ENCODE measurements at regions not wholly inside any gene's neighbourhood (a gene's known extent, or its start where the extent isn't known, plus 50 kb on each side); places are given as distances from the start of the nearest gene placed in this dataset.

DNA sequence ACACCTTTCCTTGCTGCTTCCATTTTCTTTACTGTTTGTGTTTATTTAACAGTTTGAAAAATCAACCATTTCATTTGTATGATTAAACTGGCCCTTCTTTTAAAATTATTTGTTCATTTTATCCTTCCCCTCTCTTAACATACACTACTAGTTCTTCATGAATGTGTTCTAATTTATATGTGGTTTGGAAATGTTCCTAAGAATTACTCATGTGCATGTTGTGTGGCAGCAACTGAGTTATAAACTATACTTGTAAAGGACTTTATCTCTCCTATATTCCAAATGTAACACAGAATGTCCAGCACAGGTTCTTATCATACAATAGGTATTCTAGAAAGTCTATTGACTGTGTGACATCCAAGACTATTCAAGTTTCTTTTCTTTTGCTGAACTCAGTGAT is 358.2 kb upstream of the MEF2C start:
- no peak for DNase-seq

DNA sequence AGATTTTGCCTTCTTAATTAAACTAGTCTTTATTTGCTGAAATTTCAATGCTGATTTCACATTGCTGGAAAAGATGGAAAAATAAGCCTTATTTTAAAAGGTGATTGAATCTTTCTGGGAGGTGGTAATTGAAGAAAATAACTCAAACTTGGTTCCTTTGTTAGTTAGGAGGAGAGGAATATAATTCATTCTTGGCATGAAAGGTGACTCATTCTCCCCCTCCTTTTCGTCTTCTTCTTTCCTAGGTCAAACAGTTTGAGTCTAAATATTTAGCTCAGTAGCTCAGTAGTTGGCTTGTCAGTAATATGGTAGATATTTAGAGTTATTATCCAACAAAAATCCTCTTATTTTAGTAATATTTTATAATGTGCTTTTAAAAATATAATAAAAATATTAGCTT is 353.9 kb upstream of the MEF2C start:
- no peak for DNase-seq

DNA sequence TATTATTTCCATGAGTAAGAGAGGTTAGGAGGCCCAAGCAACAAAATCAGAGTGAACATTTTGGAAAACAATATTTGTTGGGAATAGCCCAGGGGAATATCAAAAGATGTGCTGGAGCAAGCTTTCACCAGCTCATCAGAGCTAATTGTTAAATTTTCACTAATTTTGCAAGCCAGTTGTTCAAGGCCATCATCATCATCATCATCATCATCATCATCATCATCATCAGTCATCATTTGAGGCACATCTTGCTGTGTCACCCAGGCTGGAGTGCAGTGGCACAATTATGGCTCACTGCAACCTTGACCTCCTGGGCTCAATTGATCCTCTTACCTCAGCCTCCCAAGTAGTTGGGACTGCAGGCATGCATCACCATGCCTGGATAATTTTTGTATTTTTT is 350.5 kb upstream of the MEF2C start:
- no peak for DNase-seq

DNA sequence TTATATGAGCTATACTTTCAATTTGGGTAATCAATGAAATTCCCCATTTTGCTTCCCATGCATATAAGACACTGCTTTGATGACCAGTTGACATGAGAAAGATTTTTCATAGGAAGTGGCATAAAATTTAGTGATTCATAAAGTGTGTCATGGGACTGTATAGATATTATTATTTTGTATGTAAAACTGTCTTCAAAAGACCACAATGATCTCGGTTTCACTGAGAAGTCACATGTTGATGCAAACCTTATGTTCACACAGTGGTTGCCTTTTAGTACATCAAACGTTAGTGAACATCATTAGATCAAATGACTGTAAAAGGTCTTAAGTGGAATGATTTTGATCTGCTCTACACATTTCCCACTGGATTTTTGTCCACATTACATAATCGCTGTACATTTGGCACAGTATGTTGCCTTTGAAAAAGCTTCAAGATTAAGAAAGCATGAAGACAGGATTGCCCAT is 349.2 kb upstream of the MEF2C start:
- DNase-seq: no peak

DNA sequence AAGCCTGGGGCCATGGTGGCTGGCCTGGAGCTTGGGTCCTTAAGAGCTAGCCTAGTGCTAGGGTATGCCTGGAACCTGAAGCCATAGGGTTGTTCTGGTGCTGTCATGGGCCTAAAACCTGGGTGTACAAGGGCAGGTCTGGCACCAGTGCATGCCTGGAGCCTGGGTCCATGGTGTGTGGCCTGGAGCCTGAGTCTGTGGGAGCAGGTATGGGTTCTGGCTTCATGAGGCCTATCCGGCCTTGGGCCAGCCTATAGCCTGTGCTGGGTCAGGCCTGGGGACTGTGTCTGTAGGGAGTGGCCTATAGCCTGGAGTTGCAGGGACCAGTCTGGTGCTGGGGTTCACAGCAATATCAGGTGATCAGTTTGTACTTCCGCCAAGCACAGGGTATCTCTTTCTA is 347.2 kb upstream of the MEF2C start:
- DNase-seq: no peak

DNA sequence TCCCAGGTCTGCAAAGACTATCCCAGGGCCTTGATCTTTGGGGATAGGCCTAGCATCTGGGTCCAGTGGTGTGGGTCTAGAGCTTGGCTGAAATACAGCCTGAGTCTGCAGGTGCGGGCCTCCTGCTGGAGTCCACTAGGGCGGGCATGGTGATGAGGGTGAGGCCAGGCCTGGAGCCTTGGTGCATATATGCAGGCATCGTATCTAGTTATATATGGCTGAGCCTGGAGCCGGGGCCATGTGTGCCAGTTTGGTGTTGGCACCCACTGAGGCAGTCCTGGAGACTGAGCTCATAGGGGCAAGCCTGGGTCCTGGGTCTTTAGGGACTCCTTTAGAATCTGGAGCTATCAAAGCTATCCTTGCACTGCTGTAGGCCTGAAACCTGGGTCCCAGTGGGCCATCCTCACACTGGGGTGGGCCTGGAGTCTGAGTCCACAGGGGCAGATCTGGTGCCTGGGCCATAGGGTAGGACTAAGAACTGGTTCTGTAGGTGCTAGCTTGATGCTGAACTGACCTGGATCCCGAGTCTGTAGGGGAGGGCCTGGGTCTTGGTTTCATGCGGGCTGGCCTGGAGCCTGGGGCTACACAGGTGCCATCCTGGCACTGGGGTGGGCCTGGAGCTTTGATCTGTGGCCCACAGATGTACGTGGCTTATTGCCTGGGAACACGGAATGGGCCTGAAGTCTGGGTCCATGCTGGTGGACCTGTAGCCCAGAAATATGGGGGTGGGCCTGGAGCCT is 346.5 kb upstream of the MEF2C start:
- no peak for DNase-seq

DNA sequence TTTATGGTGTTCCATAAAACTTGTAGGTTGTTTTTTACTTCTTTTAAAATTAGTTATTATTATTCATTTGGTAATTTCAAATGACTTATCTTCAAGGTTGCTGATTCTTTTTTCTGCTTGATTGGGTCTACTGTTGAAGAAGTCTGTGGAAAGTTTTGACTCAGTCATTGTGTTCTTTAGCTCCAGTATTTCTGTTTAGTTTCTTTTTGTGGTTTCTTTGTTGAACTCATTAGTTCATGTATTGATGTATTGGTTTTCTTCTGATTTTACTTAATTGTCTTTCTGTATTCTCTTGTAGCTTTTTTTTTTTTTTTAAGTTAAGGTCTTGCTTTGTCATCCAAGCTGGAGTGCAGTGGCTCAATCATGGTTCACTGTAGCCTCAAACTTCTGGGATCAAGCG is 345.4 kb upstream of the MEF2C start:
- DNase-seq: no peak

DNA sequence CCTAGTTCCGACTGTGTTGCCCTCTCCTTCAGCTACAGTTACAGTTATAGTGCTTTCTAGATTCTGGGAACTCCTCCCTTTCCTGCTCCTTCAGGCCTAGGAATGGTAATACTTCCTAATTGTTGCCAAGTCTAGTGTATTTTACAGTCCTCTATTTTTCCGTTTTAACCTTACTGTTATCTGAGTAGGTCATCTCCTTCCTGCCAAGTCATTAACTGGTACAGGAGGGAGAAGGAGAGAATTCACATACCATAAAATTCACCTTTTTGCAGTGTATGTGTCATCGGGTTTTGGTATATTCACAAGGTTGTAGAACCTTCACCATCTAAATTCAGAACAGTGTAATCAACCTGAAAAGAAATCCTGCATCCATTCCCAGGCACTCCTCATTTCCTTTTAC is 335.4 kb upstream of the MEF2C start:
- no peak for DNase-seq

DNA sequence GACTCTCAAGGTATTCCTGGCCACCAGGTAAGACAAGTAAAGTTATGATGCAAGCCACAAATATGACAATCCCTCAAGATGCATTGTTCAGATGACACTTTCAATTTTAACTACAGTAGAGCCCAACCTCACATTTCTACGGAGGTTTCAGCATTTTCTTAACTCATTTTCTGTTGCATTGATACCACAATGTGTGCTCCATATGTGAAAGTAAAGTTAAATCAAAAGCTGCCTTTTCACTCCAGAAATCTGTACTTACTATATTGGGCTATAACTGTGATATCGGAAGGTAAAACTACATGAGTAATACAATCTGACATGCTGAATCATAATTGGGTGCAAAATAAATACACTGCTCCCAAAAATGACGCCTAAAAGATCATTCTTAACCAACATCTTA is 333.6 kb upstream of the MEF2C start:
- no peak for DNase-seq

DNA sequence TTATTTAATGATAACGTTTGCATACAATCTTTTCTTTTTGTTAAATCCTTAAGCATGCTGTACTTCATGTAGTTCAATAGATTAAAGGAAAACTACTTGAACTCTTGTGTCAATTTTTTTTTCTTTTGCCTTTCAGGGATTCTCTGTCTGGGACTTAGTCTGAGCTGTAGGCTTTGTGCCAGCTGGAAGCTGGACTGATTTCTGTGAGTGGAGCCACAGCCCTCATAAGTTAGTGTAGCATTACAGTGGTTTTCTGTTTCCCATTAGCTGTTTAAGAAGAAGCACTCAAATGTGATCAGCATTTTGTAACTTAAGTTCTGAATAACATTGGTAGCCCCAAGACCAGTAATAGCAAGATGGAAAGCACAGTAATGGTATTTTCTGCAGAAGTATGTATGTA is 330.6 kb upstream of the MEF2C start:
- DNase-seq: no peak

DNA sequence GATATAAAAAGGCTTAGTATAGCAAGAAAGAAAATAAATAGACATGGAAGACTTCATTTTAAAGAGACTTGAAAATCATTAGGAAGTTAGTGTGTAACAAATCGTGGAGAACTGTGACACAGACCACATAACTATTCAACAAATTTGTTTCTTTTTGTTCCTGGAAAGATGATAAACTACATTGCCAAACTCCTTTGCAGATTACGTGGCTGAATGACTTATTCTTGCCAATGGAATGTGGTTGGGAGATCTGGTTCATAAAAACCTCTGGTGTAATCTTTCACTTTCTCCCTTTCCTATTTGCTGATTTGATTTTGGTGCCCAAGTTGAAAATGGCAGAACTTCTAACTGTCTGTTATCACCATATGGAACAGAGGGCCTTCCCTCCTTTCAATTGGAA is 328.9 kb upstream of the MEF2C start:
- no peak for DNase-seq

DNA sequence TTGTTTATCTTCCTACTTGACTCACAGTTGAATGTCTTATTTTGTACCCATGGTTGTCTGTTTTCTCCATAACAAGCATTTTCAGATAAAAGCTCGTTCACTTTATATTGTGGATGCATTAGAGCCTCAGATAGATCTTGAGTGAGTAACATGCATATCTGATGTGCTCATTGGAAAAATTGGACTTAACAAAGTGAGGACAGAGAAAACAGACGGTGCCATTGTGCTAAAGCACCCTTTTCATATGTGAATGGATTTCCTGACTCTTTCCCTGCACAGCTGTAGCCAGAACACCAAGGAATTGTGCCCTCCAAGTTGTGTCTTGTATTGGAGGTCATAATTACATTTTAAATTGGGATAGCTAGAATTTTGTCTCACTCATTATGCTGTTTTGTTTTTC is 325.8 kb upstream of the MEF2C start:
- DNase-seq: no peak

DNA sequence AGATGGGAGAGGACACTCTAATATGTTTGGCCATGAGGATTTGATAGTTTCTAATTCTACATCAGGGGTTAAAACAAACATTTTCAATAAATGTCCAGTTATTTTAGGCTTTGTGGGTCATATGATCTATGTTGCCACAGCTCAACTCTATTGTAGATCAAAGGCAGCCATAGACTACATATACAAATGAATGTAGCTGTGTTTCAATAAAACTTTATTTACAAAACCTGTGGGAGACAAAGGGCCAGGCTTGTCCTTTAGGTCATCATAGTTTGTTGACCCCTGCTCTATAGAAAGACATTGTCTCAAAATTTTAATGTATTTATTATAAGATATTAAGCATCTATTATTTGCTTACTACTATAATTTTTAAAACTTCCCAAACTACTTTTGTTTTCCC is 325.4 kb upstream of the MEF2C start:
- no peak for DNase-seq

DNA sequence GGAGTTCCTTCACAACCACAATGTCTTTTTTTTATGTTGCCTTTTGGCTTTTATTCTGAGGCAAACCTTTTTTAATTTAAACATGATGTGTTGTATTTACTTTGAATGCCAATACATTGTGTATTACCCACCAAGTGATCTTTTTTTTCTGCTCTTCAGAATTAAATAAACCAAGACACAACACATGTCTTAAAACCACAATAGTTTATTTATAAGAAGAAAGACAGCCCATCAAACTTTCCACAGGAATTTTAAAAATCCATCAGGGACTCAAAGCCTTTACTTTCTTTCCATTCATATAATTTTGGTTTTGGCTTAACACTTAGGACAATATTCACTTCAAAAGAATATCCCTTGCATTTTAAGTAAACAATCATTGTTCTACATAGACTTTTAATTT is 321.8 kb upstream of the MEF2C start:
- no peak for DNase-seq

DNA sequence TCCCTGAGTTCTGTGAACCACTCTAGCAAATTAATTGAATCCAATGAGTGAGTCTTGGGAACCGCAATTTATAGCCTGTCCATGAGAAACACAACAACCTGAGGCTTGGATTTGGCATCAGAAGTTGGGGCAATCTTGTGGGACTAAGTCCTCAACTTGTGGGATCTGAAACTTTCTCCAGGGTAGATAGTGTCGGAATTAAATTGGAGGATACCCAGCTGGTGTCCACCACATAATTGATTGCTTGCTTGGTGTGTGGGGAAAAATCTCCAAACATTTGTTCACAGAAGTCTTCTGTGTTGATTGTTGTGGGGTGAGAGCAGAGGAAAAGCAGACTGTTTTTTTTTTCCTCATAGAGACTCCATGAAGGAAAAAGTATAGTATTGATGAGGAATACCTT is 320.6 kb upstream of the MEF2C start:
- DNase-seq: no peak

DNA sequence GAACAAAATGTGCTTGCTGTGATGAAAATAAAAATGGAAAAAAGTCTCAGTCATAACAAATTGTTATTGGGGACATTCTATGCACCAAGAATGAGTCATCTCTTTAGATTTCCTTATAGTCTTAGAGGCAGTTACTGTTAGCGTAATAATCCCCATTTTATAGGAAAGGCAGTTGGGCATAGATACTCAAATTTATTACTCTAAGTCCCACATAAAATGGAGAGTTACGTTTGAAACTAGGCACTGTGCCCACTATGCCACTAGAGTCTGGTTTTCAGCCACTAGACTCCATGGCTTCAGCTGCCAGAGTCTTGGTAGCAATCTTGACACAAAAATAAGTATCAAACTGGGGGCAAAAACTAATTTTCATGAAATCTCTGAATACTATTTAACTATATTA is 317.9 kb upstream of the MEF2C start:
- DNase-seq: no peak

DNA sequence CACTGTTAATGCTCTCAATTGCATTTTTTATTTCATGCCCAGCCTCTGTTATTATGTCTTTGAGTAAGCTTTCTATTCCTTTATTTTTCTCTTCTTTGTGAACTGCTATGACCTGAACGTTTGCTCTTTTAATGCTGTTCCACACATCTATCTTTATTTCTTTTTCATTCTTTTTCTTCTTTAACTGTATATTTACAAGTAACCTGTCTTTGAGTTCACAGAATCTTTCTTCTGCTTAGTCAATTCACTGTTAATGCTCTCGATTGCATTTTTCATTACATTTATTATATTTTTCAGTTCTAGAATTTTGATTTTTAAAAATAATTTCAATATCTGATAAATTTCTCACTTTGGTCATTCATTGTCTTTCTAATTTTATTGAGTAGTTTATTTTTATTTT is 316.3 kb upstream of the MEF2C start:
- no peak for DNase-seq

DNA sequence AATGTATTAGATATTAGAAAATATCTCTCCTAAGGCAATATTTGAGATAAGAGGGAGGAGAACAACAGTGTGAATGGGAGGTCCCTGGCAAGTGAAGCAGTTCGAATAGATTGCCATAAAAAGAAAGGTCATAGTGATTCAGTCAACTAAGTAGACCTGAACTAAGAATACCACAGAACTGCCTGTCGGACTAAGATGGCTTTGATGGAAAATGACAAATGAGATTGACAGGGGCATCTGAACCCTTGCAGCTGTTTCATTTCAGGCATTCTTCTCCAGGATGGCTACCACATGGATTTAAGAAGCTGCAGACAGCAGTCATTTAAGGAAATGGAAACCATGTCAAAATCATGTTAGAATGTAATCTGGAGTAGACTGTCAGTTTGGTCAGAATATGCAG is 308.4 kb upstream of the MEF2C start:
- no peak for DNase-seq

DNA sequence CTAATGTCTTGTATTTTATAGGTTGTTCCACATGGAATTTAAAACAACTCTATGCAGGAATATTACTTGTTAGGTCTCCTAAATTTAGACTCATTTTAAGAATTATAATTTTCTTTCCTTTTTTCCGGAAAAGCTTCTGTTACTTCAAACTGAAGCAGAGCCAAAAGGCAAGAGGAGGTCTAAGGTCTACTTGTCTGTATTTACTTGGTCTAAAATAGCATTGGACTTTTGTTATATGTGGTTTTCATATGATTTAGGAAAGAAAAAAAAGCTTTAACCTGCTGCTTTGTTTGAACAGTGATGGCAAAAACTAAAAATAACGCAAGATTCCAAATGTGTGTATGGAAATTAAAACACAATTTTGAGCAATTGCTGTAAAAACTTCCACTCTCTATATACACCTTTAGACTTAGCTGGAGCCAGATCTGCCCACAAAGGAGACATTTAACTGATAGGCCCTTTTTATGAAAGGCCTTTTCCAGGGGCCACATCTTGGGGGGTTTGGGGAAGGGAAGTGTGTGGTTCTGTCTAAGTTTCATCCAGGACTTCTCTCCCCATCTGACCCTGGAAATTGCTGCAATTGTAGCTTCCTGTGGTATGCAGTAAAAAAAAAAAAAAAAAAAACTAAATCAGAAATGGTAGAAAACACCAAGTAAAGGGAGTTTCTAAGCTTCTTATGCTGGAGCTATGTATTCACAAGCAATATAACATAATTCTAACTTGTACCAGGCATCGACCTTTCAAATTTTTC is 307.7 kb upstream of the MEF2C start:
- DNase-seq: no peak

DNA sequence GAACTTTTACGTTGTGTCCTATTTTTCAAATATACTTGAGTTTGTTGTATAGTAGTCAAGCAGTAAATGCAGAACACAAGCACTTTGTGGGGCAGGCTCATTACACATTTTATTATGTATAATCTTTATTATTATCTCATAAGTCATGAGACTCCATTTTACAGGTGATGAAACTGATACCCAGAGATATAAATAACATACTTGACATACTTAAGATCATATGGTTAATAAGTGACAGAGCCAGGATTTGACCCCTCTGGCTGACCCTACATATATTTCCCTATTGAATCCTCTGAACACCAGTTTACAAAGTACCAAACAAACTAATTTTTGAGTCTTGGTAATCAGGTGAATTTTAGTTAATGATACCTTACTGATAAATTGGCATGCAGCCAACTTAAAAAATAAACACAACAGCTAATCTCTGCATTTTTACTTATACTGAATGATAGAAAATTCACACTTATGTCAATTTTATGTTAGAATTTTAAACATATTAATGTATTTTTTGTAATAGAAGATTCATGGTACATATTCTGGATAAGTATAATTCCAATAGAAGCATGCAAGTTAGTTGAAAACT is 305.0 kb upstream of the MEF2C start:
- DNase-seq: no peak

DNA sequence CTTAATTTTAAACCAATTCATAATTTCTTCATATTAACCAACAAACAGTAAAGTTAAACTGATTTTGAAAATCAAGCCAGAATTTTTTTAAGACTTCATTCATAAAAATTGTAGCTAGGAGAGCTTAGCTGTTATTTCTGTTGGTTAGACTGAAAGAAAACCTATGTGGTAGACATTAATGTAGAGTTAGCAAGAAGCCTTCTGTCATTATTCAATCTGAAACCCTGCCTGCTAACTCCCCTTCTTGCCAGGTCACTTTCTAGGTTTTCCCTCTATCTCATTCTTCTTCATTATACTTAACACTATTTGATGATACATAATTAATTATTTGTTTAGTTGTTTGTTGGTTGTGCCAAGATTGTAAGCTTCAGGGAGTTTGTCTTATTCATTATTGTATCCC is 304.3 kb upstream of the MEF2C start:
- no peak for DNase-seq

DNA sequence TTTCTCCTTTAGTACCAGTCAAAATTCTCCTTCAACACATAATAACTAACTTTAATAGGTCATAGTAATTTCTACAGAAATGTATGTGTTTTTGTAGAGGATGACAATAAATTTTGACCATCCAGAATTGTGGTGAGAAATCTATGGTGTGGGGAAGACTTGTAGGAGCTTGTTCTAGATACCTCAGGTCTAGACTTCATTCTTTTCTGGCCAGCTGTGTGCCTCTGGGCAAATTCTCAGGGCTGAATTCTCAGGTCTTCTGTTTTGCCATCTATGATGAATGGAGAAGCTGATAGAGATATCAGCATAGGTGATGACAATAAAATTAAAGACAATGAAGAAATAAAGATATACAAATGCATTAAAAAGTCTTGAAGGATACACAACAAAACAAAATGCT is 298.6 kb upstream of the MEF2C start:
- DNase-seq: no peak

DNA sequence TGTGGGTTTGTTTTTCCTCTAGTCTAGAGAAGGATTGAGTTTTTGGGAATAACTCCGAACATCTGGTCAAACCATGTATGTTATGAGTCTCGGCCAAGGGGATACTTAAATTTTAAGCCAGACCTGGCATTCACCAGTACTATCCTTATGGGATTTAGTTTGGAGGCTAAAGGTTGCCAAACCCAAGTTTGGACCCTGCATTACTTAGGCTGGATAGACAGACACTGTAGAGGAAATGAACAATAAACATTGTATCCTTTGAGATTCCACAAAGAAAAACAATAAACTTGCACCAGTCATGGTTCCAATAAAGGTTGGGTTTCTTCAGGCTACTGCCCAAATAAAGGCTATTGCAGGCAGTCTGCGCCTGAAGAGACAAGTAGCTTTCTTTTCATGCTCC is 296.7 kb upstream of the MEF2C start:
- DNase-seq: no peak

DNA sequence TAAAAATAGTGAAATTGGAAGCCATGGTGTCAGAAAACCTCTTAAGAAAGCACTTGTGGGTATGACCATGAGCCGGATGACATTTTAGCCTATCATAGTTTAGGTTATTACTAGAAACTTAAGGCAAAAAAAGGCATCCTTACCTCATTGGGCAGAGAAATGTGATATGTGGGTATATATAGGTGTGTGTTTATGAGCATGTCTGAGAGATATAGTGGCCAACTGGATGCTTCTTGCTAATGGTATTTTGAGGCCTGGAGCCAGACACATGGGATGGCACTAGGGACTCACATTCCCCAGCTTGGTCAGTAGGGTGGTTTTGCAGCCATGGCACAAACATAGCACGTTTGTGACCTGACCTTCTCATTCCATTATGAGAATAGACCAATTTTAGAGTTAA is 295.6 kb upstream of the MEF2C start:
- no peak for DNase-seq

DNA sequence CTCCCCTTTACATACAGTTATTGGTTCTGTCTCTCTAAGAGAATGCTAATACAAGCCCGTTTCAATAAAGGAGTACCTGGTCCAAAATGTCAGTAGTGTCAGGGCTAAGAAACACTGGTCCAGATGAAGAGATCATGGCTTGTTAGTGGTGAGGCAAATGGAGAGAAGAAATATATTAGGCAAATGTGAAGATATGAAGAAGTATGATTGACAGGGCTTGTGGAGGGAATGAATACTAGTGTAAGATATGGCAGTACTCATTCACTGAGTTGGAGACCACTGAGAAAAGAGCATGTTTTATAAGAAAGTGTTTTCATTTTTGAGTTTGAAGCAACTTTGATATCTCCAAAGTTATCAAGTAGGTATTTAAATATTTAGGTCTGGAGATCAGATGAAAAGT is 290.5 kb upstream of the MEF2C start:
- DNase-seq: no peak

Data from AML-193 (cell line).